Pancreas (tissue), 10 donors: ENCODE measurements at regions not wholly inside any gene's neighbourhood (a gene's known extent, or its start where the extent isn't known, plus 50 kb on each side); places are given as distances from the start of the nearest gene placed in this dataset.

Experiments used
- ATAC-seq, 4 donors: fragments of 200-7000 bp; cut with Tn5 transposase; one replicate each; pipeline versions ENCODE4 v1.8.0 to v1.9.1; 2020; ENCODE audit warnings: mild to moderate bottlenecking in 4 of 4, moderate library complexity in 4 of 4
- DNase-seq, 6 donors: peaks; one replicate each; pipeline ENCODE4 v3.0.0-alpha.2; 2020
- FAIRE-seq: peaks from 2 replicates; lab custom pipeline; 2012; peaks lifted over from hg19 to GRCh38; lab: Jason Lieb, UNC
- H3K27ac ChIP-seq, 4 donors: fragments of 200-600 bp; sonication (generic); 1 replicate in 3 of 4; 2 replicates in 1 of 4; pipeline versions ENCODE4 v1.5.0 to v1.8.0; 2020
- H3K27me3 ChIP-seq, 4 donors: fragments of 200-600 bp; one replicate each; pipeline ENCODE4 v1.8.0; 2021
- H3K36me3 ChIP-seq, 3 donors: fragments of 200-600 bp; sonication (generic) in 1 of 3; one replicate each; pipeline versions ENCODE4 v1.5.0 to v1.8.0; 2020 to 2021
- H3K4me1 ChIP-seq, 3 donors: fragments of 200-600 bp; one replicate each; pipeline ENCODE4 v1.8.0; 2021
- H3K4me3 ChIP-seq, 4 donors: fragments of 200-600 bp; sonication (generic) in 2 of 4; one replicate each; pipeline versions ENCODE4 v1.5.0 to v1.8.0; 2020 to 2021
- H3K9me3 ChIP-seq, 4 donors: fragments of 200-600 bp; one replicate each; pipeline ENCODE4 v1.8.0; 2021
- CTCF ChIP-seq, 4 donors: fragments of 200-600 bp; sonication (generic) in 3 of 4; IDR thresholded peaks; one replicate each; pipeline versions ENCODE4 v1.5.0 to v1.8.0; 2021; ENCODE audit warnings: antibody characterized with exemption in 4 of 4
- WGBS, 2 donors: extraction: QIAGEN DNeasy Blood & Tissue Kit; methylation state at CpG; one replicate each; pipeline ENCODE4 v1.1.7; 2013; 5-methylcytosine and 5-hydroxymethylcytosine counted together
- intact Hi-C, 3 donors: fragments of 100-400 bp; cut with DNase I; formaldehyde crosslinking; loops; one replicate each; pipeline versions ENCODE4 v1.11.1 to v1.14.2; 2022
- donor health status: healthy with polysubstance abuse.
- donor health status: DM: no; HTN: no; CAD: no; lungs with moderate emphysema.
- donor health status: DM: no; HTN: no; CAD: no.
- donor health status: control.
- donor health status: control.
- donor health status: Bipolar disorder and iron deficiency.
- donor health status: DM: yes; HTN: yes; CAD: no.
- donor health status: DM: no; HTN: no; CAD: no.
- donor health status: DM: no; HTN: no; CAD: no.
- donor health status: DM: yes; HTN: yes; CAD: no.

GRCh38 chr20:11350126-11351005 lies 567.3 kb upstream of the BTBD3 start:
- Histone ChIP-seq H3K36me3 (no peaks in the 10 kb centered on the region), H3K27ac (no peak overlapping the region), H3K9me3 (no peaks in the 10 kb centered on the region), H3K4me1 (no peaks in the 10 kb centered on the region), H3K4me3 (no peak overlapping the region), H3K27me3 (no peaks in the 10 kb centered on the region)
- no peak for FAIRE-seq
- DNase-seq, result no peak
- peak in 2 of 4 donors; percentile 37 to 57 for ATAC-seq
- WGBS, 2 donors, result 43 to 48% methylated on average over 7 of the region's 7 CpGs
- no peak for TF ChIP-seq CTCF (IDR thresholded peaks at IDR 0.05)
- intact Hi-C loops, result no loop called here

- Histone ChIP-seq H3K9me3 (no peaks in the 10 kb centered on the region), H3K4me3 (no peak overlapping the region), H3K27ac (no peak overlapping the region), H3K27me3 (no peaks in the 10 kb centered on the region), H3K4me1 (no peaks in the 10 kb centered on the region), H3K36me3 (no peaks in the 10 kb centered on the region)
- TF ChIP-seq CTCF (IDR thresholded peaks at IDR 0.05), result no peak
- no peak for FAIRE-seq
- intact Hi-C loops, result no loop called here
- ATAC-seq, result no peak
- DNase-seq, result no peak
These were observed 565.7 kb upstream of the BTBD3 start for GRCh38 chr20:11352041-11352440.

GRCh38 chr20:11354846-11355245 lies 562.8 kb upstream of the BTBD3 start:
- Histone ChIP-seq H3K9me3 (no peaks in the 10 kb centered on the region), H3K4me3 (no peak overlapping the region), H3K4me1 (no peaks in the 10 kb centered on the region), H3K36me3 (no peaks in the 10 kb centered on the region), H3K27me3 (no peaks in the 10 kb centered on the region), H3K27ac (no peak overlapping the region)
- ATAC-seq, result no peak
- WGBS, 2 donors, result 67 to 78% methylated on average over 4 of the region's 4 CpGs
- TF ChIP-seq CTCF (IDR thresholded peaks at IDR 0.05), result no peak
- FAIRE-seq, result no peak
- intact Hi-C loops, result no loop called here
- no peak for DNase-seq

GRCh38 chr20:11355345-11355744 lies 562.3 kb upstream of the BTBD3 start:
- no peak for TF ChIP-seq CTCF (IDR thresholded peaks at IDR 0.05)
- no peaks in the 10 kb centered on the region for H3K36me3 ChIP-seq
- DNase-seq, result no peak
- no peak for FAIRE-seq
- ATAC-seq, result no peak
- H3K4me1 ChIP-seq, result no peaks in the 10 kb centered on the region
- H3K4me3 ChIP-seq, result no peak overlapping the region
- no peaks in the 10 kb centered on the region for H3K27me3 ChIP-seq
- H3K27ac ChIP-seq, result no peak overlapping the region
- 58 to 71% methylated on average over 3 of the region's 3 CpGs for WGBS, 2 donors
- H3K9me3 ChIP-seq, result no peaks in the 10 kb centered on the region
- intact Hi-C loops, result no loop called here

- ATAC-seq, result no peak
- no peaks in the 10 kb centered on the region for H3K4me1 ChIP-seq
- no peak for TF ChIP-seq CTCF (IDR thresholded peaks at IDR 0.05)
- H3K36me3 ChIP-seq, result no peaks in the 10 kb centered on the region
- no peak for FAIRE-seq
- DNase-seq, result no peak
- H3K27ac ChIP-seq, result no peak overlapping the region
- intact Hi-C loops, result no loop called here
- no peak overlapping the region for H3K4me3 ChIP-seq
- H3K27me3 ChIP-seq, result no peaks in the 10 kb centered on the region
- H3K9me3 ChIP-seq, result no peaks in the 10 kb centered on the region
- WGBS, 2 donors, result 73 to 75% methylated on average over 3 of the region's 3 CpGs
These were observed 561.6 kb upstream of the BTBD3 start for GRCh38 chr20:11356061-11356460.
